ENCODE measurements at regions not wholly inside any gene's neighbourhood (a gene's known extent, or its start where the extent isn't known, plus 50 kb on each side); places are given as distances from the start of the nearest gene placed in this dataset.

- DNase-seq: no peak
Observed at GRCh38 chr2:14558335-14558919, 74.1 kb upstream of the LRATD1 start.

- no peak for DNase-seq
Observed at GRCh38 chr2:14560716-14561115, 71.8 kb upstream of the LRATD1 start.

GRCh38 chr2:14563324-14563723 is 69.2 kb upstream of the LRATD1 start:
- DNase-seq: no peak

- no peak for DNase-seq
Observed at GRCh38 chr2:14565666-14566065, 66.9 kb upstream of the LRATD1 start.

- no peak for DNase-seq
Observed at GRCh38 chr2:14567561-14567960, 65.0 kb upstream of the LRATD1 start.

- no peak for DNase-seq
Observed at GRCh38 chr2:14569294-14569693, 63.2 kb upstream of the LRATD1 start.

- no peak for DNase-seq
Observed at GRCh38 chr2:14572633-14573032, 59.9 kb upstream of the LRATD1 start.

- DNase-seq: no peak
Observed at GRCh38 chr2:14577843-14578242, 54.7 kb upstream of the LRATD1 start.
